Skeletal muscle tissue (tissue), 3 donors: ENCODE measurements at regions not wholly inside any gene's neighbourhood (a gene's known extent, or its start where the extent isn't known, plus 50 kb on each side); places are given as distances from the start of the nearest gene placed in this dataset.
"Not testable (repeated sequence)": the region's sequence is repeated elsewhere in the genome, so short reads cannot be mapped to it uniquely, and the experiment has no call there.

Experiments
- H3K27ac ChIP-seq: one replicate; pipeline ENCODE4 v1.7.0; 2013; ENCODE audit warnings: mild to moderate bottlenecking, low read depth, low read length, inconsistent platforms
- H3K27me3 ChIP-seq, 3 donors: one replicate each; pipeline ENCODE4 v1.7.0; 2013; ENCODE audit warnings: low read length in 3 of 3; ENCODE audit not compliant: control insufficient read depth in 3 of 3, insufficient read depth in 3 of 3
- H3K36me3 ChIP-seq, 3 donors: one replicate each; pipeline ENCODE4 v1.7.0; 2013; ENCODE audit warnings: low read length in 3 of 3; ENCODE audit not compliant: control insufficient read depth in 3 of 3, insufficient read depth in 3 of 3
- H3K4me1 ChIP-seq, 3 donors: one replicate each; pipeline ENCODE4 v1.7.0; 2013; ENCODE audit warnings: low read length in 3 of 3, mild to moderate bottlenecking in 3 of 3; ENCODE audit not compliant: control insufficient read depth in 3 of 3, insufficient read depth in 3 of 3
- H3K4me3 ChIP-seq, 3 donors: one replicate each; pipeline ENCODE4 v1.7.0; 2013; ENCODE audit warnings: low read length in 3 of 3
- H3K9ac ChIP-seq, 3 donors: one replicate each; pipeline ENCODE4 v1.7.0; 2013; ENCODE audit warnings: low read length in 3 of 3, mild to moderate bottlenecking in 3 of 3, moderate library complexity in 2 of 3, low read depth in 1 of 3
- H3K9me3 ChIP-seq, 3 donors: one replicate each; pipeline ENCODE4 v1.7.0; 2013; ENCODE audit warnings: low read length in 3 of 3; ENCODE audit not compliant: control insufficient read depth in 3 of 3
- donor health status: Osteomylitis.

- Histone ChIP-seq H3K27me3 (peaks cover 0 to 3% (median 0%) of the 10 kb centered on the region in 3 donors), H3K9ac (peak overlapping the region; percentile 63 to 79 (median 66)), H3K36me3 (no peaks in the 10 kb centered on the region), H3K27ac (peak overlapping the region; percentile 82), H3K4me1 (peaks cover 4 to 17% (median 5%) of the 10 kb centered on the region in 3 donors), H3K4me3 (peak overlapping the region; percentile 49 to 65 (median 61)), H3K9me3 (no peaks in the 10 kb centered on the region)
These were observed 98.9 kb upstream of the MAPRE2 start for GRCh38 chr18:34942276-34942675.

- H3K27ac ChIP-seq, result peak overlapping the region; percentile 82
- peaks cover 0 to 3% (median 0%) of the 10 kb centered on the region in 3 donors for H3K27me3 ChIP-seq
- no peaks in the 10 kb centered on the region for H3K36me3 ChIP-seq
- peak overlapping the region; percentile 63 to 79 (median 66) for H3K9ac ChIP-seq
- peaks cover 9 to 20% (median 11%) of the 10 kb centered on the region in 3 donors for H3K4me1 ChIP-seq
- no peaks in the 10 kb centered on the region for H3K9me3 ChIP-seq
- peak overlapping the region; percentile 49 to 65 (median 61) for H3K4me3 ChIP-seq
These were observed 98.2 kb upstream of the MAPRE2 start for GRCh38 chr18:34942975-34943374.

DNA sequence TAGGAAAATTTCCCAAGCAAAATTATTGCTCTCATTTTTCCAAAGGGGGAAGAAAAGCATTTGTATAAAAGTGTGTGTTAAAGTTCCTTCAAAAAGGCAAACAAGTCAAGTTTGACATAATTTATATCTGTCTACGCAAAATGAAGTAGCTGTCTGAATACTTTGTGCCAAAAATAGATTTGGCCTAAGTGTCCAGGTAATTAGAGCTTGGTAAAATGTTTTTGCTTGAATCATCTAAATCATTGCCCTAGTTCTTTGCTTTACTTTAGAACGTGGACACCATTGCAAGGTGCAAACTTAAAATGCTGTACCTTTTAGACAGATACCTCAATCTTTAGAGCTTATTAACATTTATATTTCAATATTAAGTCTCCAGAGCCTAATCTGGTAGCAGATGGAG, 97.6 kb upstream of the MAPRE2 start:
- Histone ChIP-seq H3K9ac (peak overlapping the region; percentile 63 to 72 (median 66)), H3K9me3 (no peaks in the 10 kb centered on the region), H3K36me3 (no peaks in the 10 kb centered on the region), H3K27ac (peak overlapping the region; percentile 82), H3K4me3 (peak overlapping the region; percentile 18 to 65 (median 49)), H3K27me3 (peaks cover 0 to 3% (median 0%) of the 10 kb centered on the region in 3 donors), H3K4me1 (peaks cover 9 to 14% (median 12%) of the 10 kb centered on the region in 3 donors)

- Histone ChIP-seq H3K27me3 (no peaks in the 10 kb centered on the region), H3K9ac (no peak overlapping the region), H3K4me3 (peak overlapping the region in 1 of 3 donors; percentile 4), H3K36me3 (no peaks in the 10 kb centered on the region), H3K4me1 (peaks cover 9 to 11% (median 10%) of the 10 kb centered on the region in 3 donors), H3K9me3 (no peaks in the 10 kb centered on the region), H3K27ac (peak overlapping the region; percentile 64)
These were observed 93.5 kb upstream of the MAPRE2 start for GRCh38 chr18:34947711-34948125.

DNA sequence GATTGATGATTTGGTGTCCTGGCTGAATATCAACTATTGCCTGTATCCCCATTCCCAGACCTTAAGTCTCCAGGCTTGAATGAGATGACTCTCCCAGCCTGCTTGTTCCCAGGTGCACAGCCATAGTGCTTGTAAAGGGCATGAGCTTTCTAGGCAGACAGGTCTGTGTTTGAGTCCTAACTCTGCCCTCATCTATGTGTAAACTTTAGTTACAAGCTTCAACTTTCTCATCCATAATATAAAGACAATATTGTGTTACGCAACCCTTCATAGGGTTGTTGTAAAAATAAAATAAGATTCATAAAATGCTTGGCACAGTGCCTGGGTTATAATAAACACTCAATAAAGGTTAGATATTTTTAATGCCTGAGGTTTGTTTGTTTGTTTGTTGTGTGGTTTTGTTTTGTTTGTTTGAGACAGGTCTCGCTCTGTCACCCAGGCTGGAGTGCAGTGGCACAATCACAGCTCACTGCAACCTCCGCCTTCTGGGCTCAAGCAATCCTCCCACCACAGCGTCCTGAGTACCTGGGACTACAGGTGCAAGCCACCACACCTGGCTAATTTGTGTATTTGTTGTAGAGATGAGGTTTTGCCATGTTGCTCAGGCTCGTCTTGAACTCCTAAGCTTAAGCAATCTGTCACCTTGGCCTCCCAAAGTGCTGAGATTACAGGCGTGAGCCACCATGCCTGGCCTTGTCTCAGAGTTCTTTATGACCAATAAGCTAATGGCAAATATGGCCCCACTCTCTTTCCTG, 89.4 kb upstream of the MAPRE2 start:
- H3K27ac ChIP-seq, result no peak overlapping the region
- H3K4me3 ChIP-seq, result no peak overlapping the region
- no peak overlapping the region for H3K9ac ChIP-seq
- H3K9me3 ChIP-seq, result no peaks in the 10 kb centered on the region
- no peaks in the 10 kb centered on the region for H3K36me3 ChIP-seq
- peaks cover 8 to 20% (median 9%) of the 10 kb centered on the region in 3 donors for H3K4me1 ChIP-seq
- no peaks in the 10 kb centered on the region for H3K27me3 ChIP-seq

DNA sequence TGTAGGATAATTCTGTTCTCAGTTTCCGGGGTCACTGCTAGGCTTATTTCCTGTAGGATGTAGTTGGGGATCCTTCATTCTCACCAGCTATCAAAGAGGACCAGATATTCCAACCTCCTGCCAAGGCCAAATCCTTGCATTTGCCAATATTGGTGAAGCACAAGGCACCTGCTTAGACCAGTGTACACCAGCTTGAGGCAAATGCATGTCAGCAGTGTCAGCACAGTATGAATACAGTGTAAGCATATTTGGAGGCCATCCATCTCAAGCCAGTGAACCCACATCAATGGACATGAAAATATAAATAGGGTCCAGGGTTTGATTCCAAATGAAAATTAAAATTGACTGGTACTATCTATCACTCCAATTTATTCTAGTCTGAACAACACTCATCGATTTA, 88.0 kb upstream of the MAPRE2 start:
- Histone ChIP-seq H3K4me1 (peaks cover 8 to 20% (median 16%) of the 10 kb centered on the region in 3 donors), H3K27me3 (no peaks in the 10 kb centered on the region), H3K9ac (no peak overlapping the region), H3K27ac (no peak overlapping the region), H3K9me3 (no peaks in the 10 kb centered on the region), H3K4me3 (no peak overlapping the region), H3K36me3 (no peaks in the 10 kb centered on the region)

GRCh38 chr18:34955494-34955893, 85.7 kb upstream of the MAPRE2 start:
- H3K4me1 ChIP-seq, result peaks cover 8 to 20% (median 16%) of the 10 kb centered on the region in 3 donors
- H3K27me3 ChIP-seq, H3K4me3 ChIP-seq, H3K27ac ChIP-seq, H3K36me3 ChIP-seq, H3K9me3 ChIP-seq, H3K9ac ChIP-seq: not testable (repeated sequence)

- H3K4me3 ChIP-seq, result no peak overlapping the region
- no peaks in the 10 kb centered on the region for H3K27me3 ChIP-seq
- H3K9me3 ChIP-seq, result no peaks in the 10 kb centered on the region
- no peak overlapping the region for H3K9ac ChIP-seq
- H3K36me3 ChIP-seq, result no peaks in the 10 kb centered on the region
- H3K27ac ChIP-seq, result peak overlapping the region; percentile 64
- H3K4me1 ChIP-seq, result peaks cover 8 to 20% (median 16%) of the 10 kb centered on the region in 3 donors
These were observed 84.5 kb upstream of the MAPRE2 start for GRCh38 chr18:34956663-34957062.

- no peaks in the 10 kb centered on the region for H3K27me3 ChIP-seq
- H3K4me3 ChIP-seq, result no peak overlapping the region
- H3K27ac ChIP-seq, result peak overlapping the region; percentile 64
- peaks cover 8 to 20% (median 16%) of the 10 kb centered on the region in 3 donors for H3K4me1 ChIP-seq
- no peaks in the 10 kb centered on the region for H3K36me3 ChIP-seq
- no peak overlapping the region for H3K9ac ChIP-seq
- no peaks in the 10 kb centered on the region for H3K9me3 ChIP-seq
These were observed 83.9 kb upstream of the MAPRE2 start for GRCh38 chr18:34957119-34957863.

GRCh38 chr18:34957864-34958259, 83.4 kb upstream of the MAPRE2 start:
- peaks cover 8 to 18% (median 16%) of the 10 kb centered on the region in 3 donors for H3K4me1 ChIP-seq
- peak overlapping the region; percentile 64 for H3K27ac ChIP-seq
- H3K4me3 ChIP-seq, result no peak overlapping the region
- no peaks in the 10 kb centered on the region for H3K9me3 ChIP-seq
- H3K36me3 ChIP-seq, result no peaks in the 10 kb centered on the region
- no peaks in the 10 kb centered on the region for H3K27me3 ChIP-seq
- no peak overlapping the region for H3K9ac ChIP-seq
